HL-60 (cell line): ENCODE measurements at regions not wholly inside any gene's neighbourhood (a gene's known extent, or its start where the extent isn't known, plus 50 kb on each side); places are given as distances from the start of the nearest gene placed in this dataset.

ENCODE experiments used
- CTCF ChIP-seq: IDR thresholded peaks from one replicate; pipeline ENCODE4 v1.5.1; 2011; ENCODE audit warnings: low read length, control low read depth, inconsistent platforms; ENCODE audit not compliant: insufficient read depth
- POLR2AphosphoS5 ChIP-seq: IDR thresholded peaks from 2 replicates; pipeline ENCODE4 v1.6.1; 2012; ENCODE audit warnings: low read depth
- SPI1 ChIP-seq: IDR thresholded peaks from 2 replicates; pipeline ENCODE4 v1.6.1; 2012; ENCODE audit warnings: low read depth, mild to moderate bottlenecking, borderline replicate concordance
- TF ChIP-seq, protein P1 (sequence below): IDR thresholded peaks from 2 replicates; pipeline ENCODE4 v1.6.1; 2012; ENCODE audit warnings: low read depth; ENCODE audit not compliant: insufficient replicate concordance

GRCh38 chr2:167492486-167492885 is 604.2 kb downstream of the XIRP2 start:
- no peak for TF ChIP-seq CTCF
- TF ChIP-seq, protein P1, sequence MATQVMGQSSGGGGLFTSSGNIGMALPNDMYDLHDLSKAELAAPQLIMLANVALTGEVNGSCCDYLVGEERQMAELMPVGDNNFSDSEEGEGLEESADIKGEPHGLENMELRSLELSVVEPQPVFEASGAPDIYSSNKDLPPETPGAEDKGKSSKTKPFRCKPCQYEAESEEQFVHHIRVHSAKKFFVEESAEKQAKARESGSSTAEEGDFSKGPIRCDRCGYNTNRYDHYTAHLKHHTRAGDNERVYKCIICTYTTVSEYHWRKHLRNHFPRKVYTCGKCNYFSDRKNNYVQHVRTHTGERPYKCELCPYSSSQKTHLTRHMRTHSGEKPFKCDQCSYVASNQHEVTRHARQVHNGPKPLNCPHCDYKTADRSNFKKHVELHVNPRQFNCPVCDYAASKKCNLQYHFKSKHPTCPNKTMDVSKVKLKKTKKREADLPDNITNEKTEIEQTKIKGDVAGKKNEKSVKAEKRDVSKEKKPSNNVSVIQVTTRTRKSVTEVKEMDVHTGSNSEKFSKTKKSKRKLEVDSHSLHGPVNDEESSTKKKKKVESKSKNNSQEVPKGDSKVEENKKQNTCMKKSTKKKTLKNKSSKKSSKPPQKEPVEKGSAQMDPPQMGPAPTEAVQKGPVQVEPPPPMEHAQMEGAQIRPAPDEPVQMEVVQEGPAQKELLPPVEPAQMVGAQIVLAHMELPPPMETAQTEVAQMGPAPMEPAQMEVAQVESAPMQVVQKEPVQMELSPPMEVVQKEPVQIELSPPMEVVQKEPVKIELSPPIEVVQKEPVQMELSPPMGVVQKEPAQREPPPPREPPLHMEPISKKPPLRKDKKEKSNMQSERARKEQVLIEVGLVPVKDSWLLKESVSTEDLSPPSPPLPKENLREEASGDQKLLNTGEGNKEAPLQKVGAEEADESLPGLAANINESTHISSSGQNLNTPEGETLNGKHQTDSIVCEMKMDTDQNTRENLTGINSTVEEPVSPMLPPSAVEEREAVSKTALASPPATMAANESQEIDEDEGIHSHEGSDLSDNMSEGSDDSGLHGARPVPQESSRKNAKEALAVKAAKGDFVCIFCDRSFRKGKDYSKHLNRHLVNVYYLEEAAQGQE, result no peak
- TF ChIP-seq SPI1, result no peak
- no peak for TF ChIP-seq POLR2AphosphoS5
